ENCODE measurements at regions not wholly inside any gene's neighbourhood (a gene's known extent, or its start where the extent isn't known, plus 50 kb on each side); places are given as distances from the start of the nearest gene placed in this dataset.

GRCh38 chr6:154579046-154579445 is 68.6 kb upstream of the CNKSR3 start:
- H3K18ac ChIP-seq (ENCODE audit: insufficient read length, low read depth, low read length), result no peak overlapping the region
- no peaks in the 10 kb centered on the region for H3K23me2 ChIP-seq (ENCODE audit: insufficient read length, low read depth, low read length, poor library complexity, severe bottlenecking)
- H3K4me1 Mint-ChIP-seq, result peaks cover 0 to 4% of the 10 kb centered on the region in 2 experiments; a peak in 2 of 4 replicates
- H3K79me1 ChIP-seq (ENCODE audit: insufficient read depth, low read depth, low read length, poor library complexity, severe bottlenecking), result no peaks in the 10 kb centered on the region
- H2BK5ac ChIP-seq (ENCODE audit: insufficient read length, low read length), result no peak overlapping the region
- WGBS (ENCODE audit: extremely low coverage, insufficient read length, low lambda C conversion rate), result no CpG with 5 or more reads among the region's 2 CpGs
- H4K5ac ChIP-seq (ENCODE audit: insufficient read length, low read depth, low read length), result no peak overlapping the region
- no peak overlapping the region for H4K91ac ChIP-seq (ENCODE audit: insufficient read length, low read depth, low read length)
- TF ChIP-seq, protein P1, sequence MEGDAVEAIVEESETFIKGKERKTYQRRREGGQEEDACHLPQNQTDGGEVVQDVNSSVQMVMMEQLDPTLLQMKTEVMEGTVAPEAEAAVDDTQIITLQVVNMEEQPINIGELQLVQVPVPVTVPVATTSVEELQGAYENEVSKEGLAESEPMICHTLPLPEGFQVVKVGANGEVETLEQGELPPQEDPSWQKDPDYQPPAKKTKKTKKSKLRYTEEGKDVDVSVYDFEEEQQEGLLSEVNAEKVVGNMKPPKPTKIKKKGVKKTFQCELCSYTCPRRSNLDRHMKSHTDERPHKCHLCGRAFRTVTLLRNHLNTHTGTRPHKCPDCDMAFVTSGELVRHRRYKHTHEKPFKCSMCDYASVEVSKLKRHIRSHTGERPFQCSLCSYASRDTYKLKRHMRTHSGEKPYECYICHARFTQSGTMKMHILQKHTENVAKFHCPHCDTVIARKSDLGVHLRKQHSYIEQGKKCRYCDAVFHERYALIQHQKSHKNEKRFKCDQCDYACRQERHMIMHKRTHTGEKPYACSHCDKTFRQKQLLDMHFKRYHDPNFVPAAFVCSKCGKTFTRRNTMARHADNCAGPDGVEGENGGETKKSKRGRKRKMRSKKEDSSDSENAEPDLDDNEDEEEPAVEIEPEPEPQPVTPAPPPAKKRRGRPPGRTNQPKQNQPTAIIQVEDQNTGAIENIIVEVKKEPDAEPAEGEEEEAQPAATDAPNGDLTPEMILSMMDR (conservative IDR thresholded peaks at IDR 0.05), result no peak
- peaks cover 0 to 8% (median 0%) of the 10 kb centered on the region in 3 experiments; a peak in 2 of 7 replicates for H3K36me3 Mint-ChIP-seq (ENCODE audit: insufficient read depth in 1 of 3, low read depth in 3 of 3)
- no peaks in the 10 kb centered on the region for H3K79me2 ChIP-seq (ENCODE audit: insufficient read depth, low read length)
- no peaks in the 10 kb centered on the region for H3K27me3 Mint-ChIP-seq (ENCODE audit: low read depth)
- H4K20me1 ChIP-seq (ENCODE audit: control insufficient read depth, insufficient read depth, insufficient read length), result no peaks in the 10 kb centered on the region
- H3K9ac ChIP-seq (ENCODE audit: extremely low read depth, insufficient read length, low read length), result no peak overlapping the region
- no peaks in the 10 kb centered on the region for H3K9me3 ChIP-seq (ENCODE audit: control insufficient read depth, low read depth, low read length)
- H3K4me3 Mint-ChIP-seq, result no peak overlapping the region
- no peak overlapping the region for H2BK120ac ChIP-seq (ENCODE audit: low read depth, low read length, poor library complexity, severe bottlenecking)
- no peak overlapping the region for H2BK20ac ChIP-seq (ENCODE audit: low read depth, low read length, poor library complexity, severe bottlenecking)
- H4K8ac ChIP-seq (replicated peaks; ENCODE audit: insufficient read length, low read depth, low read length), result no peak overlapping the region
- H2BK15ac ChIP-seq (ENCODE audit: low read depth, low read length), result no peak overlapping the region
- no peak overlapping the region for H3K4me2 ChIP-seq (ENCODE audit: insufficient read depth, insufficient read length, low read length)
- H3K23ac ChIP-seq (ENCODE audit: insufficient read length, low read depth, low read length), result no peak overlapping the region
- no peak overlapping the region for H3K27ac Mint-ChIP-seq
- H2AFZ ChIP-seq (ENCODE audit: low read length), result no peak overlapping the region
- no peak overlapping the region for H2AK5ac ChIP-seq (ENCODE audit: insufficient read length, low read length)
- no peak overlapping the region for H3K14ac ChIP-seq (ENCODE audit: insufficient read depth, low read length)
- H3K56ac ChIP-seq (ENCODE audit: insufficient read length, low read depth, low read length), result no peak overlapping the region
- peaks cover 4 to 14% of the 10 kb centered on the region in 2 experiments; a peak in 3 of 5 replicates for H3K9me3 Mint-ChIP-seq
- H3K27ac ChIP-seq (ENCODE audit: insufficient read length, low read depth, low read length), result no peak overlapping the region
- H3T11ph ChIP-seq (ENCODE audit: low read length), result no peak overlapping the region
- no peak overlapping the region for H2BK12ac ChIP-seq (ENCODE audit: insufficient read length, low read depth, low read length)
- no peak for DNase-seq
- H3K4ac ChIP-seq (ENCODE audit: low read depth, low read length), result no peak overlapping the region
- H3K4me1 ChIP-seq (ENCODE audit: insufficient read depth, low read length), result no peaks in the 10 kb centered on the region
- H3K27me3 ChIP-seq (ENCODE audit: insufficient read depth, low read length), result no peaks in the 10 kb centered on the region

All from H9 (cell line).